BLaER1 treated with 17β-estradiol and CSF1 and Interleukin-3, amounts not matched to agents 10 nM and 100 nM (cell line): ENCODE measurements at regions not wholly inside any gene's neighbourhood (a gene's known extent, or its start where the extent isn't known, plus 50 kb on each side); places are given as distances from the start of the nearest gene placed in this dataset.
"Not testable (repeated sequence)": the region's sequence is repeated elsewhere in the genome, so short reads cannot be mapped to it uniquely, and the experiment has no call there.

Experiments
- H3K27ac ChIP-seq, 11 experiments: shearing (Covaris generic); formaldehyde crosslinking; 2 replicates each; pipeline ENCODE4 v1.8.1; 2022
- H3K27me3 ChIP-seq, 11 experiments: shearing (Covaris generic); formaldehyde crosslinking; 2 replicates each; pipeline ENCODE4 v1.8.1; 2022
- H3K36me3 ChIP-seq, 11 experiments: shearing (Covaris generic); formaldehyde crosslinking; 2 replicates each; pipeline ENCODE4 v1.8.1; 2022
- H3K4me1 ChIP-seq, 10 experiments: shearing (Covaris generic); formaldehyde crosslinking; 2 replicates each; pipeline ENCODE4 v1.8.1; 2022
- H3K4me2 ChIP-seq, 11 experiments: shearing (Covaris generic); formaldehyde crosslinking; 2 replicates each; pipeline ENCODE4 v1.8.1; 2022
- H3K4me3 ChIP-seq, 10 experiments: shearing (Covaris generic); formaldehyde crosslinking; 2 replicates each; pipeline ENCODE4 v1.8.1; 2022
- H3K9ac ChIP-seq, 11 experiments: shearing (Covaris generic); formaldehyde crosslinking; 2 replicates each; pipeline ENCODE4 v1.8.1; 2022
- H3K9me3 ChIP-seq, 11 experiments: shearing (Covaris generic); formaldehyde crosslinking; replicated peaks in 1 of 11; 2 replicates each; pipeline ENCODE4 v1.8.1; 2022
- H4K20me1 ChIP-seq, 11 experiments: shearing (Covaris generic); formaldehyde crosslinking; 2 replicates each; pipeline ENCODE4 v1.8.1; 2022
- Cebpa-rat ChIP-seq, 11 experiments: shearing (Covaris generic); IDR thresholded peaks; 2 replicates each; pipeline ENCODE4 v1.8.1; 2022

GRCh38 chrX:15033917-15034316 is 160.7 kb downstream of the MOSPD2 start:
- no peaks in the 10 kb centered on the region for H3K36me3 ChIP-seq
- H3K9me3 ChIP-seq, result peaks cover 0 to 8% (median 3%) of the 10 kb centered on the region in 11 experiments; a peak in 5 of 22 replicates
- TF ChIP-seq Cebpa-rat (IDR thresholded peaks at IDR 0.05), result no peak
- peaks cover 0 to 4% (median 0%) of the 10 kb centered on the region in 11 experiments; a peak in 3 of 22 replicates for H4K20me1 ChIP-seq
- no peaks in the 10 kb centered on the region for H3K4me1 ChIP-seq
- peaks cover 47 to 73% (median 65%) of the 10 kb centered on the region in 11 experiments for H3K27me3 ChIP-seq
- no peak overlapping the region for H3K4me2 ChIP-seq
- no peak overlapping the region for H3K9ac ChIP-seq
- H3K27ac ChIP-seq, result no peak overlapping the region
- no peak overlapping the region for H3K4me3 ChIP-seq

GRCh38 chrX:15017491-15017890 is 144.3 kb downstream of the MOSPD2 start:
- no peak for TF ChIP-seq Cebpa-rat (IDR thresholded peaks at IDR 0.05)
- H4K20me1 ChIP-seq, result no peaks in the 10 kb centered on the region
- H3K4me3 ChIP-seq, result no peak overlapping the region

GRCh38 chrX:15016051-15016450 is 142.8 kb downstream of the MOSPD2 start:
- peaks cover 54 to 99% (median 78%) of the 10 kb centered on the region in 11 experiments for H3K27me3 ChIP-seq
- peaks cover 0 to 5% (median 0%) of the 10 kb centered on the region in 11 experiments; a peak in 2 of 22 replicates for H3K9me3 ChIP-seq
- H3K4me3 ChIP-seq, result no peak overlapping the region
- H3K4me2 ChIP-seq, result peak overlapping the region in 2 of 11 experiments; percentile 23 to 36; a peak in 2 of 22 replicates
- no peak overlapping the region for H3K9ac ChIP-seq
- TF ChIP-seq Cebpa-rat (IDR thresholded peaks at IDR 0.05), result no peak
- no peaks in the 10 kb centered on the region for H4K20me1 ChIP-seq
- peaks cover 0 to 14% (median 0%) of the 10 kb centered on the region in 10 experiments; a peak in 5 of 20 replicates for H3K4me1 ChIP-seq
- no peaks in the 10 kb centered on the region for H3K36me3 ChIP-seq
- no peak overlapping the region for H3K27ac ChIP-seq

More at GRCh38 chrX:15017491-15017890, 144.3 kb downstream of the MOSPD2 start:
- no peak overlapping the region for H3K27ac ChIP-seq
- H3K4me2 ChIP-seq, result no peak overlapping the region
- H3K27me3 ChIP-seq, result peaks cover 42 to 88% (median 65%) of the 10 kb centered on the region in 11 experiments
- H3K36me3 ChIP-seq, result no peaks in the 10 kb centered on the region
- H3K4me1 ChIP-seq, result peaks cover 0 to 14% (median 0%) of the 10 kb centered on the region in 10 experiments; a peak in 5 of 20 replicates
- no peak overlapping the region for H3K9ac ChIP-seq
- H3K9me3 ChIP-seq, result peaks cover 0 to 8% (median 0%) of the 10 kb centered on the region in 11 experiments; a peak in 2 of 22 replicates

- peaks cover 57 to 99% (median 88%) of the 10 kb centered on the region in 11 experiments for H3K27me3 ChIP-seq
- no peak overlapping the region for H3K9ac ChIP-seq
- H3K4me2 ChIP-seq, result no peak overlapping the region
- peaks cover 0 to 14% (median 0%) of the 10 kb centered on the region in 10 experiments; a peak in 5 of 20 replicates for H3K4me1 ChIP-seq
- no peak overlapping the region for H3K4me3 ChIP-seq
- H3K9me3 ChIP-seq, result no peaks in the 10 kb centered on the region
- no peaks in the 10 kb centered on the region for H3K36me3 ChIP-seq
- no peak for TF ChIP-seq Cebpa-rat (IDR thresholded peaks at IDR 0.05)
- H3K27ac ChIP-seq, result no peak overlapping the region
- no peaks in the 10 kb centered on the region for H4K20me1 ChIP-seq
These were observed 141.1 kb downstream of the MOSPD2 start for GRCh38 chrX:15014281-15014680.

GRCh38 chrX:15013461-15013860 is 140.2 kb downstream of the MOSPD2 start:
- no peak overlapping the region for H3K9ac ChIP-seq
- H3K36me3 ChIP-seq, result no peaks in the 10 kb centered on the region
- no peak overlapping the region for H3K27ac ChIP-seq
- H3K4me3 ChIP-seq, result no peak overlapping the region
- no peaks in the 10 kb centered on the region for H3K9me3 ChIP-seq
- H4K20me1 ChIP-seq, result no peaks in the 10 kb centered on the region
- no peak overlapping the region for H3K4me2 ChIP-seq
- peaks cover 0 to 14% (median 0%) of the 10 kb centered on the region in 10 experiments; a peak in 5 of 20 replicates for H3K4me1 ChIP-seq
- peaks cover 61 to 99% (median 90%) of the 10 kb centered on the region in 11 experiments for H3K27me3 ChIP-seq
- TF ChIP-seq Cebpa-rat (IDR thresholded peaks at IDR 0.05), result no peak

- no peak overlapping the region for H3K4me2 ChIP-seq
- no peaks in the 10 kb centered on the region for H3K4me1 ChIP-seq
- H3K9me3 ChIP-seq, result no peaks in the 10 kb centered on the region
- H3K4me3 ChIP-seq, result no peak overlapping the region
- no peak overlapping the region for H3K27ac ChIP-seq
- TF ChIP-seq Cebpa-rat (IDR thresholded peaks at IDR 0.05), result no peak
- H3K36me3 ChIP-seq, result no peaks in the 10 kb centered on the region
- H4K20me1 ChIP-seq, result no peaks in the 10 kb centered on the region; a peak in 2 of 22 replicates
- H3K27me3 ChIP-seq, result peaks cover 62 to 86% (median 75%) of the 10 kb centered on the region in 11 experiments
- H3K9ac ChIP-seq, result no peak overlapping the region
These were observed 124.0 kb downstream of the MOSPD2 start for GRCh38 chrX:14997271-14997670.

GRCh38 chrX:14984425-14984824 is 111.2 kb downstream of the MOSPD2 start:
- peaks cover 62 to 100% (median 92%) of the 10 kb centered on the region in 11 experiments for H3K27me3 ChIP-seq
- H4K20me1 ChIP-seq, H3K4me3 ChIP-seq, H3K9ac ChIP-seq, H3K9me3 ChIP-seq, H3K36me3 ChIP-seq, H3K27ac ChIP-seq, H3K4me2 ChIP-seq, H3K4me1 ChIP-seq: not testable (repeated sequence)
